GM23248 (cell line): ENCODE measurements at regions not wholly inside any gene's neighbourhood (a gene's known extent, or its start where the extent isn't known, plus 50 kb on each side); places are given as distances from the start of the nearest gene placed in this dataset.

Experiments used
- EZH2 ChIP-seq: fragments of 200-600 bp; sonication (generic); IDR thresholded peaks from 2 replicates; pipeline ENCODE4 v1.6.1; 2018; ENCODE audit warnings: antibody characterized with exemption, mild to moderate bottlenecking; ENCODE audit not compliant: insufficient read depth, poor library complexity, severe bottlenecking
- EZH2phosphoT487 ChIP-seq: fragments of 200-600 bp; sonication (generic); IDR thresholded peaks from 2 replicates; pipeline ENCODE4 v1.6.1; 2018; ENCODE audit warnings: antibody characterized with exemption, moderate library complexity, mild to moderate bottlenecking, low read depth; ENCODE audit not compliant: insufficient read depth

DNA sequence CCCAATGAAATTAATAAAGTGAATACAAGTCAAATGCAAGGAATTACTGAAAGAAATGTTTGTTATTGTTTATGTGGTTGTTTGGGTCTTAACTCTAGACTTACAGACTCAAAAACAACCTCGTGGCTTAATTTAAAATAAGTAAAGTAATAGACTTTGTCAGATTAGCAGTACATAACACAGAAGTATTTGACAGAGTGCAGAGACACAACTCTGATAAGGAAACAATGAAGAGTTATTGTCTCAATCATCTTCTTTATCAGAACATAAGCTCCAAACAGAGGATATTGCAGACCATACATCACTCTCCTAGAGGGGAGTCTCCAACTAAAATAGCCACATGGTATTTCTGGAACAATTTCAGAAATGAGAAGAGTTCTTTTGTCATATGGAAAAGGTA, 487.7 kb upstream of the HS3ST5 start:
- TF ChIP-seq EZH2, result no peak
- no peak for TF ChIP-seq EZH2phosphoT487
